CD4-positive, alpha-beta T cell treated with Interleukin-17A for 1 hour (primary cell): ENCODE measurements at regions not wholly inside any gene's neighbourhood (a gene's known extent, or its start where the extent isn't known, plus 50 kb on each side); places are given as distances from the start of the nearest gene placed in this dataset.
A peak's percentile ranks its signal among the peaks of the same experiment; 100 is the strongest.
"Not testable (repeated sequence)": the region's sequence is repeated elsewhere in the genome, so short reads cannot be mapped to it uniquely, and the experiment has no call there.

Source experiments
- DNase-seq: peaks from one replicate; pipeline ENCODE4 v3.0.0-alpha.2; 2020

DNA sequence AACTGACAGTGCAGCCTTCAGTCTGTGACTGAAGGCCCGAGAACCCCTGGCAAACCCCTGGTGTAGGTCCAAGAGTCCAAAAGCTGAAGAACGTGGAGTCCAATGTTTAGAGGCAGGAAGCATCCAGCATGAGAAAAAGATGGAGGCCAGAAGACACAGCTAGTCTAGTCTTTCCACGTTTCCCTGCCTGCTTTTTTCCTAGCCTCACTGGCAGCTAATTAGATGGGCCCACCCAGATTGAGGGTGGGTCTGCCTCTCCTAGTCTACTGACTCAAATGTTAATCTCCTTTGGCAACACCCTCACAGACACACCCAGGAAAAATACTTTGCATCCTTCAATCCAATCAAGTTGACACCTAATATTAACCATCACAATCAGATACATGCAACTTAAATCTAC is 87.8 kb downstream of the TENT5D start:
- DNase-seq, result not testable (repeated sequence)

DNA sequence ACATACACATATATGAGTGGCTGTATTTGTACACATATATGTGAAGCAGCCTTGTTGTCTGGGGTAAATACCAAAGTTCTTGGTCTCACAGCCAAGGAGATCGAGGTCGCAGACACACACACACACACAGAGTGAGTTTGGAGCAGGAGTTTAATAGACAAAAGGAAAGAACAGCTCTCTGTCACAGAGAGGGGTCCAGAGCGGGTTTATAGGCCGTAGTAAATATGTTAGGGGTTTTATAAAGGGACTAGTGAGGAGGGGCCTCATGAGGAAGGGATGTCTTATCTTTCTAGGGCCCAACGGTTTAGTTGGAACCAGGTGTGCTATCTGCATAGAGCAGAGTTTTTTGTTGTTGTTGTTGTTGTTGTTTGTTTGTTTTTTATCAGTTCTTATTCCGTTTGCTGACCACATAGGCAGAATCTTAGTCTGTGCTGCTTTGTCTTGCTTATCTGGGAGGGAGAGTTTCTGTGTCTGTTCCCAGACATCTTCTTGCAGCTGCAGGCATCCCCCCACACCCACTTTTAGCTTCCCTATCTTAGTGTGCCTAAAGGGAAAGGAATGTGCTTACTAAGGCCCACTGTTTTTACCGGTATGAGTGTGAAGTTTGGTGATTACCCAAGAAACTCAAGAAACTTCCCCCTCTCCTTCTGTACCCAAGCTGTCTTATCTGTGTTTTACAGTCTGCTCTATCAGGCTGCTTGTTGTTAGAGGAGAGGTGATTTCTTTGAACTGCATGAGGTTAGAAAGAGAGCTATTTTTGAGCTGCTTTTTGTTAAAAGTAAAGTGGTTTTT is 91.9 kb downstream of the TENT5D start:
- no peak for DNase-seq

DNA sequence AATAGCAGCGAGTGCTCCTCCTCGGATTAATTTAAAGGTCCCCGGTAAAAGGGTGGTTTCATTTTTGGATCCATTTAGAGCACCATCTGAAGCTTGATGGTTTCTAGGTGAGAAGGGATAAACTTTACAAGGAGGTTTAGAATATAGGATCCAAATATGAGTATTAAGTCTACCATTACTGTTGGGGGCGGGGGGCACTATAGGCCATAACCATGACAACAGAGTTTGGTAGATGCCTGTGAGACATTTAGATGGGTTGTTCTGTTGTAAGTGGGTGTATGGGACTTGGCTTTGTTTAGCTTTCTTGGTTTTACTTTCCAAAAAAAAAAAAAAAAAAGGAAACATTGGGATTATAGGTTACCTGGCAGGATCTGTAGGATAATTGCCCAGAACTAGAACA is 92.7 kb downstream of the TENT5D start:
- DNase-seq, result no peak

DNA sequence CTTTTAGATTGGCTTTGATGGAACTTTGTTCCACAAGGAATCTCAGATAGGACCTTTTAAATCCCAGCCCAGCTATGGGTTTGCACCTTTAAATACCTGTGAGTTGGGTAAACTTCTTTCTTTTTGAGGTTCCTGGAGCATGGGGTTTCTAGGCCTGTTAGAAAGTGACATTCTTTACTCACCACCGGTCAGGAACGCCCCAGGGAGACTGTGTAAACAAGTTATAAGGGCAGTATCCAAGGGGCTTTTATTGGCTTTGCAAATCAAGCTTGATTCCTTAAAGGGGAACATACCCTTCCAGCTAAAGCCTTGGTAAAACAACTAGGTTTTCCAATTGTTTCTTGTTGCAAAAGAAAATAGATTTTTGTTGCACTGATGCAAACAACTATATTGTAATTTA is 93.4 kb downstream of the TENT5D start:
- no peak for DNase-seq

DNA sequence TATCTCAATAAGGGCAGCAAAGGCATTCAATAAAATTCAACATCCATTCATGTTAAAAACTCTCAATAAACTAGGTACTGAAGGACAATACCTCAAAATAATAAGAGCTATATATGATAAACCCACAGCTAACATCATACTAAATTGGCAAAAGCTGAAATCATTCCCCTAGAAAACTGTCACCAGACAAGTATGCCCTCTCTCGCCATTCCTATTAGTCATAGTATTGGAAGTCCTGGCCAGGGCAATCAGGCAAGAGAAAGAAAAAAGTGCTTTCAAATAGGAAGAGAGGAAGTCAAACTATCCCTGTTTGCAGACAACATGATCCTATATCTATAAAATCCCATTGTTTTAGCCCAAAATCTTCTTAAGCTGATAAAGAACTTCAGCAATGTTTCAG is 116.8 kb downstream of the TENT5D start:
- no peak for DNase-seq

DNA sequence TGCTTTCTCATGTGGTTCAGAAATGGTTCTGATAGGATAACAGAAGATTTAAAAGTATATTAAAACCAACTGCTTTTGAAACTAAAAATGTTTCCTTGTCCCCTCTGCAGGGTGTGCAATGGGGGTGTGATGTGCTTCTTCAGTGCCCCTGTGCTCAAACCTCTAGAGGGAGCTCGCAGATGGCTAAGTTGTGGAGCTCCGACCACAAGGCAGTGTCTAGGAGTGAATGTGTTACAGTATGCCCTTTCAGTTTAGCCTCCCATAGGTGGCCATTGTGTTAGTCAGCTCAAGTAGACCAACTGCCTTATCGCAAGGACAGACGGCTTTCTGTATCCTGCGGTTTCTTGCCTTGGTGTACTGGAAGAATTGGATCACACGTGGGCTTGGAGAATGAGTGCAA is 130.5 kb downstream of the TENT5D start:
- DNase-seq, result no peak

DNA sequence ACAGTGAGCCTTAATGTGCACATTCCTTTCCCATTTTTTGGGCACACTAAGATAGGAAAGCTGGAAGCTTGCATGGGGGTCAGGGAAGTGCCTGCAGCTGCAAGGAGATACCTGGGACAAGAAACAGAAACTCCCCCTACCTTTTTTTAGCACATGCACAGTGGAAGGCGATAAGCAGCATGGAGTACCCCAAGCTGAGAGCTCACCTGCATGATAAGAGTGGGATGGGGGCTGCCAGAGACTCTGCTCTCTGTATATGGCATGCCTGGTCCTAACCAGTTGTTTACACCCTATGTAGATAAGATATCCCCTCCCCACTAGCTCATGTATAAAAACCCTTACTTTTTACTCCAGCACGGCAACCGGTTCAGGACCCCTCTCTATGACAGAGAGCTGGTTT is 135.9 kb downstream of the TENT5D start:
- DNase-seq, result no peak

DNA sequence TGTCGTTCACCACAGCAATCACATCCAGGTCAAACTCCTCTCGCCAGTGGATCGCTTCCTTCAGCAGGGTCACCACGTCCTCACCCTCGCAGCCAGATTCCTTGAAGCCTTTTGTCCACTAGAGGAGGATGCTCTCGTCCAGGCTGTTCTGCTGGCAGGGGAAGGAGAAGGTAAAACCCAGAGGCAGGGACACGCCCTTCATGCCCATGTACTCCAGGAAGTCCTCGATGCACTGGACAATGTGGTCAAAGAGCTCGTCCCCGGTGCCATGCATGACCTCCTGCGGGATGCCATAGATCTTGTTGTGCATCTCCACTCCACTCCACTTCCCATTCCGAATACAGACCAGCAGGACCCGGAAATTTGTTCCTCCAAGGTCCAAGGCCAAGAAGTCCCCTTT is 152.4 kb downstream of the TENT5D start:
- no peak for DNase-seq

DNA sequence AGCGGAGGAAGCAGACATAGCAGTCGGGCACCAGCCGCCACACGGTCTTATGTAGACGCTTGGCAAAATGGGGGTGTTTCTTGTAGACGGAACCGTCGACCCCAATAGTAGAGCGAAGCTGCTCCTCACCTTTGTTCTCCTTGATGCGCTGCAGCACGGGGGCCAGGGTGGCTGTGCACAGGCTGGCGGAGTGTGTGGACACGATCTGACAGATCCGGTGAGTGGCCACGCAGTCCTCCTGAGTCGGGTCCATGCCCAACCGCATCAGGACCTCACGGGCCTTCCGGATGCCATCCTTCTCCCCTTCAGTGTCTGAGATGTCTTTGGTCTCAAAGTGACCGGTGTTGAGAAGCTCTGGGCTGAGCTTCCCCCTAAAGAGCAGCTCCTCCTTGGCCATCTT is 153.0 kb downstream of the TENT5D start:
- DNase-seq, result no peak

DNA sequence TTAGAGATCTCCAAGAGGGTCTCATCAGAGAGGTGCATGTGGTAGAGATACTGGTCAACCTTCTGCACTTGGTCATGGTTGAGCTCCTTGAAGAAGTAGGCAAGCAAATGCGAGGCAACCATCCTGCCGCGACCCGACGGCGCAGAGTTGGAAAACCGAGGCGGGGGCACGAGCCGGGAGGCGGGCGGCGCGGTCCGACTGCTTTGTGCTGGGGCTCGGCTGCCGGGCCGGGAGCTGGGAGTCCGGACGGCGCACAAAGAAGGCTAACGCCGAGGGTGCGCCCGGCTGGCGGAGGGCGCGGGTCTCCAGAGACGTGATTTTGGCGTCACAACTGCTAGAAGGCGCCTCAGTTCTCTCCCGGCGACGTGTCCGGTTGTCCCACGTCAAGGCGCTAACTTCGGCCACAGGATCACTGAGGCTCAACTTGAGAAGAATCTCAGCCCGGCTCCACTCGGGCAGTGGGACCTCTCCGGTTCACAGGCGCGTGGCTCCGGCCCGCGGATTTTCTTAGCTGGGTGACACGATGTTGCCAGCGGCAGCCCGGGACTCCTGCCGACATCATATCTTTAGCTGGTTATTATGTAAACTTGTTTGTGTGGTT is 154.3 kb downstream of the TENT5D start:
- not testable (repeated sequence) for DNase-seq

DNA sequence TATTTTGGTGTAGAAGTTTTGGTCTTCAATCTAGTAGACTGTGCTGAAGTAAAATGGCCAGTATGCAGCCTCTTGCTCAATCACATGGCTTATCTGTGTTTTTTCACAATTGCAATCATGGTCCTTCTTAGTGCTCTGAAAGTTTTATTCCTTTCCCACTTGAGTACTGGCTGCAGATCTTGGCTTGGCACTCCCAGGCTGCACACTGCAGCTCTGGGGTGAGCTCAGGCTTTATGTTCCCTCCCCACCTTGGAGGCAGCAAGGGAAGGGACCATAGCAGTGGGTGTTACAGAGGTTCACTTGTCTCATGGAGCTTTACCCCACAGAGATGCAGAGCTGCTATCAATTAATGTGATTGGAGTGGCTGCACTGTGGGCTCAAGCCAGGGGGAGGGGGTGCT is 156.0 kb downstream of the TENT5D start:
- DNase-seq, result no peak

DNA sequence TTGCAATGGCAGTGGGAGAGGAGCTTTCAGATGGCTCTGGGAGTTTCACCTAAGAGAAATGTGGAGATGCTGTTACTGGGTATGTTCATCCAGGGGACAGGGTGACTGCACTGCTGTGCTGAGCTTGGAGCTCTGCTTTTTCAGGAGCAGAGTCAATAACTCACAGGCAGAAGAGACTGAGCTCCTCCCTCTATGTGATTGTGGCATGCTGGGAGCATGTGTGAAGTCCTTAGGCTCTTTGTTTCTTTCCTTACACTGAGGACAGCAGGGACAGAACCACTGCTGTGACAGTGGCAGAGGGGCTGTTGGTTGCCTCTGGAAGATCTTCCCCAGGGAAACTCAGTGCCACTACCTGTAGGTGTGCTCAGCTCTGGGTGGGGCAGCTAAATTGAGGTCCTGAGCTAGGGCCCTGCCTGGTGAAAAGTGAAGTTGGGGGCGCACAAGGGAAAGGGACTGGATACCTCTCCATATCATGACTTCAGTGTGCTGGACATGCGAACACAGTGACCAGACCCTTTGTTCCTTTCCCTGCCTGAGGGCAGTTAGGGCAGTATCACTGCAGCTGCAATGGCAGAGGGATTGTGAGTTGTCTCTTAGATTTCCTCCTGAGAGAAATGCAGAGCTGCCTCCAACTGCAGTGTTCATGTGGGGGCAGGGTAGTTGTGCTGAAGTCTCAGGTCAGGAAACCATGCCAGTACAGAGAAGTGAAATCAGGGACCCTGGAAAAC is 156.7 kb downstream of the TENT5D start:
- DNase-seq, result no peak

DNA sequence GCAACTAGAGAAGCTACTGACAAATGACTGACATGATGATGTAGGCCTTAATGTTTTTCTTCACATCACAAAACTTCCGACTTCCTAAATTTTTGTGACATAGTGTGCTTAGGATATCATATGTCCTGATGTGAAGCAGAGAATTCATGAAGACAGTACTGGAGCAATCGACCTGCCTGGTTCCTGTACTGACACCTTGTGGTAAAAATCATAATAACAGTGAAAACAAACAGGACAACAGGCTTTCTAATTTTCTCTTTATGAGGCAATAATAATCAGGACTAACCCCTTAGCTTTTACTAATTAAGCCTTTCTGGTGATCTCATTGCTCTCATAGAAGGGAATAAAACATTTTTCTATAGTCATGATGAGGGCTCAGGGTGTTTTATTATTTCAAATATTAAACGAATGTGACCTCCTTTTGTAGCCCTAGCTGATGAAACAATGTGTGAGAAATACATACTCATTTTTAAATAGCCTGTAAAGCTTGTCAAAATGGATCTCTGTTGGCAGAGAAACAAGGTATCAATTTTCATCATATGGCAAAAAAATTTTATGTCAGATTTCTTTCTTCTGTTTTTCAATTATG is 158.4 kb downstream of the TENT5D start:
- peak; percentile 0 for DNase-seq

DNA sequence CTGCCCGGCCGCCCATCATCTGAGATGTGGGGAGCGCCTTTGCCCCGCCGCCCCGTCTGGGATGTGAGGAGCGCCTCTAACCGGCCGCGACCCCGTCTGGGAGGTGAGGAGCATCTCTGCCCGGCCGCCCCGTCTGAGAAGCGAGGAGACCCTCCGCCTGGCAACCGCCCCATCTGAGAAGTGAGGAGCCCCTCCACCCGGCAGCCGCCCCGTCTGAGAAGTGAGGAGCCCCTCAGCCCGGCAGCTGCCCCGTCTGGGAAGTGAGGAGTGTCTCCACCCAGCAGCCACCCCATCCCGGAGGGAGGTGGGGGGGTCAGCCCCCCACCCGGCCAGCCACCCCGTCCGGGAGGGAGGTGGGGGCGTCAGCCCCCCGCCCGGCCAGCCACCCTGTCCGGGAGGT is 170.7 kb downstream of the TENT5D start:
- not testable (repeated sequence) for DNase-seq

DNA sequence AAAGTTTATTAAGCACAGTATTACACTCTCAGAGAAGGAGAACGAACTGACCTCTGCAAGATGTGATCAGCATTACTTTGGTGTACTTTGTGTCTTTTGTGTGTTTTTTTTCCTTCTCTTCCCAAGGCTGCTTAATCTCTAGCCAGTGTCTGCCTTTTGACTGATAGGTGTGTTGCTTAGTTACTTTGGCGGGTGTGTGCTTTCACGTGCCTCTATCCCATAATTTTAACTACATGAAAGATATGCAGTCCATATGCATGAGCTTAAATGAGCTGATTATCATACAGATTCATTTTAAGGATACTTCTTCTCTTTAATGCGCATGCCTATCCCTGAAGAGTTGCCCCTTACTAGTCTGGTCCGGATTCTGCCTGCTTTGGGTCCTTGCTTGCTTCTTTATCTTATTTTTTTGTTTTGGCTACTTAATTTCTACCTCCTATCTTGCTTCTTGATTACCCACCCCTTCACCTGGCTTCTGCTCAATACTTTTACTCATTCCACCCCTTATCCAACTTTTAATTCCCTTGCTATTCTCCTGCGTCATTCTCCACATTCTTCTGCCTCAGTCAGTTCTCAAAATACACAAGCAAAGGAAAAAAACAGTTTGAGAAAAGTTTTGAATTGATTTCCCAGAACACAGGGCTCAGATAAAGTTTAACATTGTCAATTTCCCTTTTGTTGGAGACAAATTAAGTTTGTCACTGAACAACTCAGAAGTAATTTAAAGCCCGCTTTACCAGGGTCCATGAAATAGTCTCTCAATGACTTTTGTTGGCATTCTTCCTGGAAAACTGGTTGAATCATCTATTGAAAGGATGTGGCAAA is 182.0 kb downstream of the TENT5D start:
- DNase-seq, result no peak
